Renal cortical epithelial cell (primary cell): ENCODE measurements at regions not wholly inside any gene's neighbourhood (a gene's known extent, or its start where the extent isn't known, plus 50 kb on each side); places are given as distances from the start of the nearest gene placed in this dataset.

ENCODE experiments used
- DNase-seq: peaks from one replicate; pipeline ENCODE4 v3.0.0-alpha.2; 2011; ENCODE audit warnings: low read depth

- peak; percentile 37 for DNase-seq
These were observed 50.8 kb upstream of the JAG1 start for GRCh38 chr20:10724449-10725173.

GRCh38 chr20:10728873-10729670 is 55.3 kb upstream of the JAG1 start:
- peak; percentile 63 for DNase-seq

DNA sequence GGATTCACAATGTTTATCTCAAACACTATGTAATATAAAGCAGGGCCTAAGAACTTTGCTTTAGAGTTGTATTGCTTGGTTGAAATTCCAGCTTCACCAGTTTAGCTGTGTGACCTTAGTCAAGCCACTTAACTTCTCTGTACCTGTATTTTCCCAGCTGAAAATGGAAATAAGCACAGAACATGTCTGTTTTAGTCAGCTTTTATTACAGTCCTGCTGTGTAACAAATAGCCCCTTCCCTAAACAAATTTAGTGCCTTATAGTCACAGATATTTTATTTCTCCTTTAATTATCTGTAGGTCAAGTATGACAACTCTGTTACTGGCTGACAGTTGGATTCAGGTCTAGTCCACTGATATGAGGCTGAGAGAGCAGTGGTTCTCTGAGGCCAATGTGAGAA is 56.0 kb upstream of the JAG1 start:
- no peak for DNase-seq

DNA sequence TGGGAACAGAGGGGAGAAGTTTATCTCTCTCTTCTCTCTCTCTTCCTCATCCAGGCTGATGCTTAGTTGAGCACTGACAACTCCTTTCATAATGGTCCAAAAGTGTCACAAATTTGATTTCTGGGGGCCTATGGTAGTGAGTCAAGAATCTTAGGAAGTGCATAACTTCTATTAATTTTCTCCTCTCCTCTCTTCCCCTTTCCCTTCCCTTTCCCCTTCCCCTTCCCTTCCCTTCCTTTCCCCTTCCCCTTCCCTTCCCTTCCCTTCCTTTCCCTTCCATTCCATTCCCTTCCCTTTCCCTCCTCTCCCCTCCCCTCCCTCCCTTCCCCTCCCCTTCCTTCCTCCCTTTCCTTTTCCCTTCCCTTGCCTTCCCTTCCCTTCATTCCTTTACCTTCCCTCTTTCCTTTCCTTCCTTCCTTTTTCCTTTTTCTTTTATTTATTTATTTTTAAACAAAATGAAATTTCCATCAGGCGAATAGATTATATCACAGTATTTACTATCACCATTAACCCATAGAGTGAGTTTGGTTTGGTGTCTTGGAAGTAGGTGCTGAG is 56.9 kb upstream of the JAG1 start:
- no peak for DNase-seq

- DNase-seq, result peak; percentile 46
These were observed 57.6 kb upstream of the JAG1 start for GRCh38 chr20:10731190-10731965.

GRCh38 chr20:10733122-10733521 is 59.3 kb upstream of the JAG1 start:
- no peak for DNase-seq

GRCh38 chr20:10735195-10735949 is 61.6 kb upstream of the JAG1 start:
- DNase-seq, result no peak

DNA sequence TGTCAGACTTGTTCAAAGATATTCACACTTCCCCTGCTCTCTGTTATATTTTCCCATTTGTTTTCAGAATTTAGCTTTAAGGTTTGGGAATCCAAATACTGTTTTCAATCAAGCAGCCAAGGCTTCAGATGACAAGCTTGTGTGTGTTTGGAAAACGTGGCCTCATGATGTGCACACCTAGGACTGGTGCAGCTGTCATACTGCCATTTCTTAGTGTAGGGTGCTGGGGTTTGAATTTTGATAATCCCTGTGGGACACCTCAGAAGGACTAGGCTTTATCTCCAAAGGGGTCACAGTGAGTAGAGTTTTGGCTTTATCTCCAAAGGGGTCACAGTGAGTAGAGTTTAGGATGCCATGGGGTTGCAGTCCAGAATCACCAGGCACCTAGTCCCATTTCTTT is 65.3 kb upstream of the JAG1 start:
- no peak for DNase-seq

DNA sequence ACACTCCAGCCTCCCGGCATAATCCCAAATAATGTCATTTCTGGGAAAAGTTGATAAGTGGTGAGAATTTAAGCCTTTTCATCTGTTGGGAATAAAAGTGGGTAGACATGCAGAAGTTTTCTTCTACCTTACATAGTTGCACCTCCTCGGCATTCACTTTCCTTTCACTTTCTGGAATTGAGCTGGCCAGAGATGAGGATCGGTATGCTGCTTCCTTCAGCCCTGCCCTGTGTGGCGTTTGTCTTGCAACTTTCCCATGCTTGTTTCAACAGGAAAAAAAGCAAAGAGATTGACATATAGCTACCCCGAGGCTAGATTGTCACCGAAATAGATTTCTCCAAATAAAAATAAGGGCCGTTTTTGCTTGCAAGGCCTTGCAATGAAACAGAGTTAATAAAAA is 65.8 kb upstream of the JAG1 start:
- DNase-seq, result peak; percentile 8

- no peak for DNase-seq
These were observed 67.3 kb upstream of the JAG1 start for GRCh38 chr20:10741060-10741459.

- DNase-seq, result no peak
These were observed 72.0 kb upstream of the JAG1 start for GRCh38 chr20:10745790-10746189.

DNA sequence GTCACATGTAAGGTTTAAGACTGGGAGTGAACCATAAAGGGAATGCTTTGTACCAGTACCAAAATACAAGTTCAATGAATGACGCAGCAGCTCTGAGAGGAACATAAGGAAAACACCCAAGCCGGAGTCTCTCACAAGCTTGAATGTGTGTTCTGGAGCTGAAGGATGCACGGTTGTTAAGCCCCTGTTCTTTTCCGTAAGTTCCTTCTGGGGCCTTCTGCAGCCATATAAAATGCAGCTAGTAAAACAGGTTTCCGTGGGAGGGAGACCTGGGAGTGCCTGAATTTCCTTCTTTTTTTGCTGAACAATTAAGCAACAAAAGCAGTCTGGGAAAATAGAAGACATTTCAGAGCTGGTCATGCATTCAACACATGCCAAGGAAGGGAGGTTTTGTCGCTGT is 73.2 kb upstream of the JAG1 start:
- peak; percentile 38 for DNase-seq

GRCh38 chr20:10749084-10749483 is 75.3 kb upstream of the JAG1 start:
- no peak for DNase-seq

- DNase-seq, result no peak
These were observed 78.4 kb upstream of the JAG1 start for GRCh38 chr20:10752206-10752605.

DNA sequence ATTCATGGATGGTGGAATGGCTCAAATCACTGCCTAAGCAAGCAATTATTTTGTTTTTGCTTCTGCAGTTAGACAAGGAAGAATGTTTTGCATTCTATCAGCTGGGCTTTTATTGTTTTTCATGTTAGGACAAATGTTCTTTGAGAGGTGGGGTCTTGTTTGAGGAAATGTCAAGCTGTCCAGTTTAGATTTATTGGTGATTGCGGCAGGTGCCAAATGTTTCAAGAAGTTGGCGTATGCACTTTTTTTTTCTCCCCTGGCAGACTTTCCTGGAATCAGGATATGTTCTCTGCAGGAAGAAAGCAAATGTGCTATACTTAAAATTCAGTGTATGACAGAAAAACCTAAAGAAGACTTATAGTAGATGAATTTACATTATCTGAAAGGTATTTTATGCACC is 81.0 kb upstream of the JAG1 start:
- no peak for DNase-seq

- DNase-seq, result peak; percentile 35
These were observed 84.6 kb upstream of the JAG1 start for GRCh38 chr20:10758446-10758845.

- DNase-seq, result no peak
These were observed 87.4 kb upstream of the JAG1 start for GRCh38 chr20:10761232-10761631.

GRCh38 chr20:10761786-10762185 is 88.0 kb upstream of the JAG1 start:
- no peak for DNase-seq

- DNase-seq, result no peak
These were observed 88.4 kb upstream of the JAG1 start for GRCh38 chr20:10762216-10762615.

DNA sequence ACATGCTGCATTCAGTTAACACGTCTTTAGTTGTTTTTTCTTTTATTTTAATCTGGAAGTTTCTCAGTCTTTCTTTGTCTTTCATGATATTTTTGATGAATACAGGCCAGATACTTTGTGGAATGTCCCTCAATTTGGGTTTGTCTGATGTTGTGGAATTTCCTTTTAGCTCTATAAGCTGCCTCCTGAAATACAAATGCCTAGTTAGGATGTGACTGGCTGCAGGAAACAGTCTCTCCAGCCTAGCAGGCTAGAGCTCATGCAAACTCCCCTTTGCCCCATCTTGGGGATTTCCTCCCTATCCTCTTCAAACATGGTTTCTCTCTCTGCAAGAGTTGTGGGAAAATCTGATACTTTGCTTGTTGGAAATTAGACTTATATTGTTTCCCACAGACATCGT is 89.3 kb upstream of the JAG1 start:
- no peak for DNase-seq

DNA sequence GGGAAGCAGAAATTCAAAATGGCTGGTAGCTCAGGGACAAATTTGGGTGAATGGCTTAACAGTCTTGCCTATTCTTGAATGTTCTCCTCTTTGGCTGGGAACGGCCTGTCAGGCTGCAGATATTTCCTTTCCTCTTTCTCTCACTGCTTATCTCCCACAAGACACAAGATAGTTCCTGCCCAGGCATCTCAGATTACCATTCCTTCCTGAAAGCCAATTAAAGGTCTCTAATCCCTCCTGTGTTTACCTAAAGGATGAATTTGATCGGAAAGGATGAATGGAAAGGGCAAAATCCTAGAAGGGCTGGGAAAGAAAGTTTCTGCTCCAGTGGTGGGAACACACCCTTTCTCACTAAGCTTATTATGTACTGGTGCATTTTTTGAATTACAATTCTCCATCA is 95.9 kb upstream of the JAG1 start:
- no peak for DNase-seq

DNA sequence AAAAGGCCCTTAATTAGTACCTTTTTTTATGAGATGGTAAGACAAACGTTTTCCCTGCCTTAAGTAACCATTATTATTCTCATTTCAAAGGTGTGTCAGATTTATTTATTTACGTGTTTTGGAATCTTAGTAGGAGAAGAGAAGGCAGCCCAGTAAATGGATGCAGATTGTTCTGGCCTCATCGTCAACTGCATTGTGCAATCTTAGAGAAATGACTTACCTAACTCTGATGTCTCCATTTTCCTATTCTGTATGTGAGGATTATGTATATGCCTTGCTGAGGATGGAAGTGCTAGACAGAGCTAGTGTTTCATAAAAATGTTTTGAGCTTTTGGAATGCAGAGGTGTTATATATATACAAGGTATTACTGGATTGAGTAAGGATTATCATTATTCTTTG is 97.0 kb upstream of the JAG1 start:
- DNase-seq, result no peak
